HG03064 (cell line): ENCODE measurements at regions not wholly inside any gene's neighbourhood (a gene's known extent, or its start where the extent isn't known, plus 50 kb on each side); places are given as distances from the start of the nearest gene placed in this dataset.
"Not testable (repeated sequence)": the region's sequence is repeated elsewhere in the genome, so short reads cannot be mapped to it uniquely, and the experiment has no call there.

Experiments
- ATAC-seq: cut with Tn5 transposase; IDR thresholded peaks from one replicate; pipeline ENCODE4 v1.9.1; 2021; ENCODE audit warnings: low read depth; ENCODE audit not compliant: unreplicated experiment

DNA sequence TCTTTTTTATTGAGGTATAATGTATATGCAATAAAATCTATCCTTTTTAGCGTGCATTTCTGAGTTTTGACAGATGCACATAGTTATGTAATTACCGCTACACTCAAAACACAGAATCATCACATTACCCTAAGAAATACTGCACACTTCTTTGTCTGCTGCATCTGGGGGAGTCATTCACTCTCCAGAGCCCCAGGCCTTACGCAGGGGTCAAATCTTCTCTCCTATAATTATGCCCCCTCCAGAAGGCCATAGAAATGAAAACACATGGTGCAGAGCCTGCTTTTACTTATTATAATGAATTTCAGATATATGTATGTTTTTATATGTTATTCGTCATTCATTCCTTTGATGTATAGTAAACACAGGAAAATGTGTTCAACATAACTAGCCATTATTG, 296.5 kb upstream of the TMEM132C start:
- no peak for ATAC-seq

DNA sequence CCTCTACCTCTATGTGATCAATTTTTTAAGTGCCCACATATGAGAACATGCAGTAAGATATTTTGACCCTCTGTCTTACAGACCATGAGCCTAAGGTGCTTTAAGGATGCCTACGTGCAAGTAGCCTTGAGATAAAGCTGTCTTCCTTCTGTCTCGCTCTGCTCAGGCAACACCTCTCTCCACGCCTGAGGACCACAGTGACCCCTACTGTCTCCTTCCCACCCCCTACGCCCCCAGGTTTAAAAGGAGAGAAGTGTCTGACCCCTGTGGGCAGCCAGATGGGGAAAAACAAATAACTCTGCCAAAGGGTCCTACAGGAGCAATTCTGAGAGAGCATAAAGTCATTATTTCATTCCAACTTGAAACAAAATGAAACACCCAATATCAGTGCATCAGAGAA, 286.4 kb upstream of the TMEM132C start:
- ATAC-seq, result no peak

DNA sequence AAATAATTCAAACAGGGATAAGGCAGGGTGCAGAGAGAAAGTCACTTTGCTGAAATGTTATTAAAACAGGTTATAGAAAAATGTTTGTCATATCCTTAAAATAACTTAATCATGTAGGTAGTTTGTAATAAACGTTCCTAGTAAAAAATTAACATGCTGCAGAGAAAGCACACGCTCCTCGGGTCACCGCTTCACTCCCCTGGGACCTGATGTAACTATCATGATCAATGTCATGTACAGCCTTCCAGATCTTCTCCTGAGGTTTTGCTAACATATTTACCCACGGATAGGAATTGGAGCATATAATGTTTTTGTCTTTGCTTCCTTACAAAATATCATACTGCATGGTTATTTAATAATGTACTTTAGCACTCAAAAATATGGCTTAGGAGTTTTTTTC, 285.1 kb upstream of the TMEM132C start:
- no peak for ATAC-seq

DNA sequence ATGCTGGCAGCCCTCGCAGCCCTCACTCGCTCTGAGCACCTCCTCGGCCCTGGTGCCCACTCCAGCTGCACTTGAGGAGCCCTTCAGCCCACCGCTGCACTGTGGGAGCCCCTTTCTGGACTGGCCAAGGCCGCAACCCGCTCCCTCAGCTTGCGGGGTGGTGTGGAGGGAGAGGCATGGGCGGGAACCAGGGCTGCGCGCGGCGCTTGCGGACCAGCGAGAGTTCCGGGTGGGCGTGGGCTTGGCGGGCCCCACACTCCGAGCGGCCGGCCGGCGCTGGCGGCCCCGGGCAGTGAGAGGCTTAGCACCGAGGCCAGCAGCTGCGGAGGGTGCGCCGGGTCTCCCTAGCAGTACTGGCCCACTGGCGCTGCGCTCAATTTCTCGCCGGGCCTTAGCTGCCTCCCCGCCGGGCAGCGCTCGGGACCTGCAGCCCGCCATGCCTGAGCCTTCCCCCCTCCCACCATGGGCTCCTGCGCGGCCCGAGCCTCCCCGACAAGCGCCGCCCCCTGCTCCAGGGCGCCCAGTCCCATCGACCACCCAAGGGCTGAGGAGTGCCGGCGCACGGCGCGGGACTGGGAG, 283.7 kb upstream of the TMEM132C start:
- ATAC-seq, result not testable (repeated sequence)

DNA sequence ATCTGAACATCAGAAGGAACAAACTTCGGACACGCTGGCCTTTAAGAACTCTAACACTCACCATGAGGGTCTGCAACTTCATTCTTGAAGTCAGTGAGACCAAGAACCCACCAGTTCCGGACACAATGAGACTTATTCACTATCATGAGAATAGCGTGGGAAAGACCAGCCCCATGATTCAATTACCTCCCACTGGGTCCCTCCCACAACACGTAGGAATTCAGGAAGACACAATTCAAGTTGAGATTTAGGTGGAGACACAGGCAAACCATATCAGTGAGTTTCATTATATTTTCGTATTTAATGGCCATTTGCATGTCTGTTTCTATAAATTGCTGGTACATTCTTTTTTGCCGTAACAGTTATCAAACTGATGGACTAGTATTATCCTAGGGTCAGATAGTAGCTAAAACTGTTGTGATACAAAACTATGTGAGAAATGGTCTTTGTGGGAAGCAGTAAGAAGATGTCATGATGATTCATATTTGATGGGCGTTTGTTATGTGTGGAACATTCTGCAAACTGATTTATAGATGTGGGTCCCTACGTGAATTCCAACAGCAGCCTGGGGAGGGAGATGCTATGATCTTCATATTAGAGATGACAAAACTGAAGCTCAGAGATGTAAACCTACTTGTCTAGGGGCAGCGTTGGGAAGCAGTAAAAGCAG, 282.4 kb upstream of the TMEM132C start:
- no peak for ATAC-seq

DNA sequence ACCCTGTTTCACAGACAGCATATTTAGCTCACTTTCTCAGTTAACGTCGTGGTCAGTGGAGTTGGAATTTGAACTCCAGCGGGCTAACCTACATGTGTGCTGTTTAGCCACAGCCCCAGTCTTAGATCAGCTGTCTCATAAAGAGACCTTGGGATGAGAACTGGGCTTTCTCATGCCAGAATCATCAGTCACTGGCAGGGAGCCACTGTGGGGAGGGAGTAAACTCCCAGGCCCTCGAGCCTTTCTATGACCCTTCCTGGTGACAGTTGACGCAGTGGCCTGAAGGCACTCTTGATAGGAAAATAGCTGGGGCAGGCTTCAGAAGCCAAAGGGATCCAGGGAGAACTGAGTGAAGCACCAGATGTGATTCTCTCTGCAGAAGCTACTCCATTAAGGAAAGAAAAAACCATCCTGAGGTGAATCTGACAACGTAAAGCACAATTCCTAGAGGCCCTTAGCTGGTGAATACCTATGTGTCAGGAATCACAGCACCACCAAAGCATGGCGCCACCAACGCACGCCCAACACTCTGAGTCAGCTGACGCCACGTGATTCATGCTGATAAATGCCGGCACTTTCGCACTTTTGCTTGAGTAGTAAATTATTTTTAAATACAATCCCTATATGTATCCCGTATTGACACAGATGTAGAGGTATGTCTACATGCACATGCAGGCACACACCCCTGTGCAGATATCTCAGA, 279.6 kb upstream of the TMEM132C start:
- ATAC-seq, result no peak

DNA sequence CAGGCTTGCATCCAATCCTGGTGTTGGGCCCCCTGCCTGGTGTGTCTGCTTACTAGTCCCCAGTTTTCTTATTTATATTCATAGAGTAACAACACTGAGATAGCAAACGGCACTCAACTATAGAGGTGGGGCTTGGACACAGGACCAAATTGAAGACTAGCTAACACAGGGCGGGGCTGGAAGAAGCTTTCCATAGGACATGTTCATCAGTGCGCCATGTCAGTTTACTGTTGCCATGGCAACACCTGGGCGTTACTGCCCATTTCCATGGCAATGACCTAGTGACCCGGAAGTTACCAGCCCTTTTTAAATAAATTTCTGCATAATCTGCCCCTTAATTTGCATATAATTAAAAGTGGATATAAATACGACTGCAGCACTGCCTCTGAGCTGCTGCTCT, 275.5 kb upstream of the TMEM132C start:
- no peak for ATAC-seq

DNA sequence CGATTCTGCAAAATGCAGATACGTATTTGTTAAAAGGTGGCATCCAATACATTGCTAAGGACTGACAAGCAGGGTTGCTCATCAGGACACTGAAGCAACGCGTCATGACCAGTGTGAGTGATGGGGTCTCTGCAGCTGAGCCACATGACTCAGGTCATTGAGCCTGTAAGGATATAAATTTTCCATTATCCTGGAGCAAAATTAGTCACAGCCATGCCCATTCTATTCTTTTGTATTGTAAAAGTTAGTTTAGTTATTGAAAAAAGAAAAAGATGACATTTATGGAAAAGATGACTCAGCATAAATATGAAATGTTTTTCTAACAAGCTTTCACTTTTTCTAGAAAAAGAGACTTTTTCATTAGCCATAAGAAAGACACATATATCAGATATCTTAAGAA, 268.0 kb upstream of the TMEM132C start:
- no peak for ATAC-seq

DNA sequence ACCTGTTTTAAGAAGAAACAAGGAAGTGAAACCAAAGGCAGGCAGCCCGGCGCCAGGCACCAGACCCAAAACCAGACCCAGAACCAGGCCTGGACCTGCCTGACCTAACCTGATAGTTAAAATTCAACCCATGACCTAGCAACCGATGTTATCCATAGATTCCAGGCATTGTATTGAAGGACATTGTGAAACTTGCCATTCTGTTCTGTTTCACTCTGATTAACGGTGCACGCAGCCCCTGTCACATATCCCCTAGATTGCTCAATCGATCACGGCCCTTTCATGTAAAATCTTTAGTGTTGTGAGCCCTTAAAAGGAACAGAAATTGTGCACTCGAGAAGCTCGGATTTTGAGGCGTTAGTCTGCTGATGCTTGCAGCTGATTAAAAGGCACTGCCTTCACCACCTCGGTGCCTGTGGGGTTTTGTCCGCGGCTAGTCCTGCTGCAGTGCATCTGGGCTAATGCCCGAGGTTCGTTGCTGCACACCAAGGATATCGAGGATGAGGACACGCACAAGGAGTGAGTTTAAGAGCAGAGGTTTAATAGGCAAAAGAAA, 262.5 kb upstream of the TMEM132C start:
- no peak for ATAC-seq

DNA sequence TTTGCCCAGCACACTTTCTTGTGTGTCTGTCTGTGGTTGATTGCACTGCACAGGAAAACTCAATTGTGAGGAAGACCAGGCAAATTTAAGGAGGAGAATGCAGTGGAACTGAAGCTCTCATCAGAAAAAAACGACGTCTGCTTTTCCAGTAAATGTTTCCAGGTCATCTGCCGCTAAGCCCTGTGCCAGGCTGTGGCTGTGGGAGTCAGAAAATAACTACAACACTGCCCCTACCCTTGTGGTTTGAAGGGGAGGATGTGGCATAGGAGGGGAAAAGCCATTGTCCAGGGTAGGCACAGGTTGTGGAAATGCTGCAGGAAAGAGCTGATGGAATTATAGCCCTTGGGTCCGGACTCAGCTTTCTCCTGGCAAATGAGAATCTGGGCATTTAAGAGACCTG, 259.7 kb upstream of the TMEM132C start:
- ATAC-seq, result no peak

DNA sequence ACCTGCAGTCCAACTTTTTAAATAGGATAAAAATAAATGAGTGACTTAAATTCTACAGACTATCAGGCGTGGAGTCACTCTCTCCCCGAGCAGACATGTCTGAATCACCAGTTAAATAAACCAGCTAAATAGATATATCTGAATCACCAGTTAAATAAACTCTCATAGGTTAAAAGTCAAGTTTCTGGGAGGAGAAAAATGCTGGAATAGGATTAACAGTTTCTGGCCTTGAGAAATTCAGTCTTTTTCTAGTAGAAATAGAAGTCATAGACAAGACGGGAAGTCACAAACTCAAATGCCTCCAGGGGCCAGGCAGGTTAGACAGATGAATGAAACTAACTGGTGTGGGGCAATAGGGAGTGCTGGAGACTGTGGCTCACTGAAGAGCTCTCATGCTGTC, 258.6 kb upstream of the TMEM132C start:
- no peak for ATAC-seq

DNA sequence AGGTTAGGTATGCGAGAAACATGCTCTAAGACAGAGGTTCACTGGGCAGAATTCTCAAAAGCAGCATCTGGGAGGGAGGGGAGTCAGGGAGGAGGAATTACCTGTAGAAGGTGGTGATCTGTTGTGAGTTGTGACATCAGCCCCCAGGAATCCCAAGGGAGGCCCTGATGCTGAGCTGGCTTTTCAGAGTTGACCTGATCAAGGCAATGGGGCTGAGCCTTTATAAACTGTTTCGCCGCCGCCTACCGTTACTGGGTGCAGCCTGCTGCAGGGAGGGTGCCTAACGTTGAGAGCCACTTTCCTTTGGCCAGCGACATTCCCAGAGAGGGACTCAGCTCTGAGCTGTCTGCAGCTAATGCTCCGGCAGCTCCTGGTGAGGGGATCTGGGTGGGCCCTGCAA, 257.9 kb upstream of the TMEM132C start:
- ATAC-seq, result no peak

DNA sequence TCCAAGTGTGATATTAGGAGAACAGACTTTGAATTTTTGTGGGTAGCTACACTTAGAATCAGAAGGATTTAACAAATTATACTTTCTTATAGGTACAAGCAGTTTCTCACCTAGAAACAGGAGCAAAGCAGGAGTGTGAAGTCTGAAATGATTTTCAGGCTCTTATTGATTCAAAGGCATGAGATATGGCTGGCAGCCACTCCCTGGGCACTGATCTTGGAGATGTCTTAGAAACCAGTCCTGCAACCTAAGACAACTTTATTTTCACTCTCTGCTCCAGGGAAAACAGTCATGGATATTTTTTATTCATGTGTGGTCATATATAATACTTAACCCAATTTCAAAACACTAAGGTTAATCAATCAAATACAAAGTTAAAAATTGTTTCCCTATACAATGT, 254.9 kb upstream of the TMEM132C start:
- ATAC-seq, result no peak

DNA sequence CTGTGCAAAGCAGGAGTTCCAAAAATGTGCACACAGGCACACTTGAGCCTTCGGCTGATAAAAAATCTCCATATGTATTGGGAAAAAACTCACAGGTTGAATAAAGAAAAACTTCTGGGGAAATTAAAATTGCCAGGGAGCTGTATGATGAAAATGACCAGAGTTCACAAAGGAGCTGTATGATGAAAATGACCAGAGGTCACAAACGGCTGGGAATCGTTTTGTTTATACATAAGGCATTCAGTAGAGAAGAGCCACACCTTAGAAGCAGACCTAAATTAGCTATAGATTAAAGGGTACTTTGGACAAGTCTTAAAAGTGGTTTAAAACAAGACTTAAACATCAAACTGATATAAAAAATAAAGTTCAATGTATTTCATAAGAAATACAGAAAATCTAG, 251.7 kb upstream of the TMEM132C start:
- no peak for ATAC-seq

DNA sequence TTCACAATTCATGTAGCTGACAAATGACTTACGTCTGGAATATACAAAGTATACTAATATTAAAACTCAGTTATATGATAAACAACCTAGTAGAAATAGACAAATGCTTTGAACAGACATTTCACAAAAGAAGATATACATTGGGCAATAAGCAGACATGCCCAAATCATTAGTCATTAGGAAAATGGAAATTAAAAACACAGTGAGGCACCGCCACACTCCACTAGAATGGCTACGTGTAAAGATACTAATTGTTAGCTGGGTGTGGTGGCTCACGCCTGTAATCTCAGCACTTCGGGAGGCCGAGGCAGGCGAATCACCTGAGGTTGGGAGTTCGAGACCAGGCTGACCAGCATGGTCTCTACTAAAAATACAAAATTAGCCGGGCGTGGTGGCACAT, 248.9 kb upstream of the TMEM132C start:
- no peak for ATAC-seq

DNA sequence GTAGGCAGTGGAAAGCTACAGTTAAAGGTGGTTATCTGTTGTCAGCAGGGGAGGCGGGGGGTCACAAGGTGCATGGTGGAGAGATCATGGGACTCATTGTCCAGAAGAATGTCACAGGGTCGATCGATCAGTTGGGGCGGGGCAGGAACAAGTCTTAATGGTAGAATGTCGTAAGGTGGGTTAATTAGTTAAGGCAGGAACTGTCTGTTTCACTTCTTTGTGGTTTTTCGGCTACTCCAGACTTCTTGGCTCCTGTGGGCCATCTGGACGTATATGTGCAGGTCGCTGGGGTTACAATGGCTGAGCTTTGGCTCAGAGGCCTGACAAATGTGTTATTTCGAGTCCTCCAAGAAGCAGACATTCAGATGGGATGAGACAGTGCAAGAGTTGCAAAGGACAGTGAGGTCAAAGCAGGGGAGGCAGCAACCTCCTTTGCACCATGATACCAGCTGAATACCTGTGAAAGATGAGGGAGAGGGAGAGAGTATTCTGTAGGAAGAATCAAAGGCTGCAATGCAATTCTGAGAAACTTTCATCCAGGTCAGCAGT, 246.9 kb upstream of the TMEM132C start:
- no peak for ATAC-seq

DNA sequence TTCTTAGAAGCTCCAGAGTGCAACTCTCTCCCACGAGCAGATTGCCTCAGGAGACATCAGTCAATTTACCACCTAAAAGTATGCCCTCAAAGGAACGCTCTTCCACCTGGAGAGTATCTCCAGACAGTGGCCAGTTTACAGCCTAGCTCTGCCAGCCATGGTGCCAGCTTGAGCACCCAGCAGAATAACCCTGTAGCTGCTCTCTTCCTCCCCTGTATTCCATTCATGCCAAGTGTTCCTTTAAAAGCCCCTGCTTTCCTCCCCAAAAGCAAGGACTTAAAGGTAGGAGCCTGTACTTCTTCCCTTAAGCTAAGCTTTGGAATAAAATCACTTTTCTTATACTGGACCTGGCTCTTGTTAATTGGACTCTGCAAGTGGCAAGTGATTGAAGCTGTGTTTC, 245.4 kb upstream of the TMEM132C start:
- ATAC-seq, result no peak

DNA sequence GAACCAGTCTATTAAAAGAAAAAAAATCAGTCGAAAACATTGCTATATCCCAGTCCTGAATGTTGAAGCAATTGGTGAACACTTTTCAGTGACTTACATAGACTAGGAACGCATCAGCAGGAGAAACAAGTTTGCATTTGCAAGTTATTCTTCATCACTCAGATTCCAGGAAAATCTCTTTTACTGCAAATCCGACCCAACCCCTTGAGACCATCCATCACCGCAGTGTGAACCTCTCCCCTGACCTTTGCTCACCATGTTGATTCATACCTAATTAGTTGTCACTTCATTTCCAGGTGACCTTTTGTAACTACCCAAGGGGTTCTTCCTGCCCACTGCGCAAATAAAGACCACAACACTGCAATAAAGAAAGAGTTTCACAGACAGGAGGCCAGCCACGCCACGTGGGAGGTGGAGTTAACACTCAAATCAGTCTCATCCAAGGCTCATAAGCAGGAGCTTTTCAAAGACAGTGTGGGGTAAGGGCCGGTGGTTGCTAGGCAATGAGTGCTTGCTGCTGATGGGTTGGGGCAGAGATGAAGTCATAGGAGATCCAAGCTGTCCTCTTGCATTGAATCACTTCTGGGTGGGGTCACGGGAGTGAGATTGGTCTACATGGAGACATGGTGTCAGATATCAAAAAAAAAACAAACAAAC, 241.3 kb upstream of the TMEM132C start:
- no peak for ATAC-seq

DNA sequence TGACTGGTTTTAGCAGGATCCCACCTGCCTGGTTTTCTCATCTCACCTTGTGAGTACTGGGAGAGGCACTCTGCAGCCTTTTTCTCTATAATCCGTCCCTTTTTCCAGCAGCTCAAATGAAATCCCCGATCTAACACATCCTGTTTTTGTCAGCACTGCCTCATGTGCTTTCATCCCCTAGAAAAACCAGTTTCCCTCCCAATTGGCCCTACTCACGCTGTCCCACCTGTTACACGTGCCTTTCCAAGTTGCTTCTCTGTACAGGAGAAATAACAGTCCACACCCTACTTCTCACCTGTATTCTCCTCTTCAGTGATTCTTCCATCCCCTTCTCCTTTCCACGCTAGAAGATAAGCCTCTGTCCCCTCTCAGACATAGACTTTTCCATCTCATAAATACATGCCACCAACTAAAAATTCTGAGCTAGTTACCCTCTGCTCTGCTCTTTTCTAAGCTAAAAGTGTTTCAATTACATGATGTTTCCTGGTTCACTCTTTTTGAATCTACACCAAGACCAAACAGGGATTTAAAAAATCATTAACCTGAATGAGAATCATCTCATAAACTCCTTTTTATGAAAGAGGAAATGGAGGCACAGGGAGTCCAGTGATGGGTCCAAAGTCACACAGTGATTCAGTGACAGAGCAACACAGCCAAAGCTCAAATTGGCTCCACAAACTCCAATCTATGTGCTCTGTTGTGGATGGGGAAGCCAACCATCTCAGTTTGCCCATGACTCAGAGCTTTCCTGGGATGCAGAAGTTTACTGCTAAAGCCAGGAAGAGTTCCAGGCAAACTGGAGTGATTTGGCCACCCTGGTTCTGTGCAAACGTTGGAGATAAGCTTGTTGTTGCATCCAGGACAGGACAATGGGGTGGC, 240.0 kb upstream of the TMEM132C start:
- no peak for ATAC-seq

DNA sequence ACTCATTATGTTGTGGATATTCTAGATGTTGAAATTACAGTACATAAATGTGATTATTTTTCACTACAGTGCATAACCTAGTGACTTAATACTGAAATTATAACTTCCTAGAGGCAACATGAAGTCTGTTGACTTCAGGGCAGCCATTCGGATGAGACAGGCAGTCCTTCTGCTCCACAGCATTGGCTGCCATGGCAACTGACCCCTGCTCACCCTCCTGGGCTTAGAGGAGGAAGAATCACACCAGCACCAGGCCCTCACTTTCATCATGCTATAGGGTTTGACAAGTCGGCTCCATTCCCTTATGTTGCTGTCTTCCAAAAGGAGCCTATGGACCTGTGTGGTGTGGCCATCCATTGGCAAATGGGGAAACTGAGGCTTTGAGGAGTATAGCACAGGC, 233.5 kb upstream of the TMEM132C start:
- no peak for ATAC-seq
